A673 (cell line): ENCODE measurements at regions not wholly inside any gene's neighbourhood (a gene's known extent, or its start where the extent isn't known, plus 50 kb on each side); places are given as distances from the start of the nearest gene placed in this dataset.
"Not testable (repeated sequence)": the region's sequence is repeated elsewhere in the genome, so short reads cannot be mapped to it uniquely, and the experiment has no call there.

ENCODE experiments used
- BruUV-seq: library from RNA; stranded (reverse); fragments of 400-500 nt; replicated peaks from 2 replicates; lab custom pipeline; 2021; lab: Mats Ljungman, UMichigan
- CTCF ChIA-PET: fragments of 300-600 bp; sonication (Branson Sonifier 250); formaldehyde crosslinking; loops from one replicate; lab custom pipeline; 2022; ENCODE audit warnings: antibody characterized with exemption; lab: Charles Lee
- POLR2A ChIA-PET: fragments of 300-600 bp; sonication (Branson Sonifier 250); formaldehyde crosslinking; loops from one replicate; lab custom pipeline; 2022; ENCODE audit warnings: antibody characterized with exemption; ENCODE audit not compliant: low non-redundant PET; lab: Charles Lee
- DNase-seq: peaks from one replicate; pipeline ENCODE4 v3.0.0-alpha.2; 2015; ENCODE audit warnings: low spot score
- H3K27ac ChIP-seq: fragments of 200-600 bp; sonication (generic); 2 replicates; pipeline ENCODE4 v1.5.1; 2016; ENCODE audit warnings: mixed run types, low read depth, mild to moderate bottlenecking, mixed read lengths, antibody characterized with exemption, low read length; ENCODE audit not compliant: poor library complexity, severe bottlenecking
- H3K27me3 ChIP-seq: fragments of 200-600 bp; sonication (generic); replicated peaks from 2 replicates; pipeline ENCODE4 v1.6.1; 2017; ENCODE audit warnings: mixed run types, low read depth, mild to moderate bottlenecking, mixed read lengths, antibody characterized with exemption, low read length; ENCODE audit not compliant: insufficient read depth, poor library complexity
- H3K36me3 ChIP-seq: fragments of 200-600 bp; sonication (generic); 2 replicates; pipeline ENCODE4 v1.6.1; 2016; ENCODE audit warnings: mixed run types, mild to moderate bottlenecking, mixed read lengths, antibody characterized with exemption, low read length; ENCODE audit not compliant: insufficient read depth, poor library complexity, severe bottlenecking
- H3K4me1 ChIP-seq: fragments of 200-600 bp; sonication (generic); 2 replicates; pipeline ENCODE4 v1.6.1; 2017; ENCODE audit warnings: mixed run types, mild to moderate bottlenecking, mixed read lengths, antibody characterized with exemption, low read length; ENCODE audit not compliant: insufficient read depth, poor library complexity, severe bottlenecking
- H3K4me3 ChIP-seq: fragments of 200-600 bp; sonication (generic); 2 replicates; pipeline ENCODE4 v1.5.1; 2016; ENCODE audit warnings: low read depth, mixed run types, mild to moderate bottlenecking, mixed read lengths, low read length; ENCODE audit not compliant: poor library complexity, severe bottlenecking
- H3K9me3 ChIP-seq: fragments of 200-600 bp; sonication (generic); 2 replicates; pipeline ENCODE4 v1.6.1; 2016; ENCODE audit warnings: mixed run types, low read depth, mild to moderate bottlenecking, mixed read lengths, antibody characterized with exemption, low read length; ENCODE audit not compliant: poor library complexity, severe bottlenecking
- EZH2 ChIP-seq: fragments of 200-600 bp; sonication (generic); IDR thresholded peaks from 2 replicates; pipeline ENCODE4 v1.6.1; 2017; ENCODE audit warnings: borderline replicate concordance, low read depth, mild to moderate bottlenecking, mixed read lengths, antibody characterized with exemption, low read length; ENCODE audit not compliant: poor library complexity, severe bottlenecking
- intact Hi-C: fragments of 100-400 bp; cut with micrococcal nuclease; formaldehyde crosslinking; loops from one replicate; pipeline ENCODE4 v1.10.0; 2022; ENCODE audit not compliant: unreplicated experiment
- TF ChIP-seq, protein P1 (sequence below): fragments of 300-800, 200-600 bp; sonication (generic); conservative IDR thresholded peaks from 2 replicates; pipeline ENCODE4 v1.5.1; 2017; ENCODE audit warnings: low read depth, mild to moderate bottlenecking, antibody characterized with exemption, low read length, moderate library complexity, mixed read lengths

- no TSS peak for BruUV-seq
- Histone ChIP-seq H3K4me3 (no peak overlapping the region), H3K36me3 (no peaks in the 10 kb centered on the region), H3K9me3 (no peaks in the 10 kb centered on the region), H3K27me3 (peaks cover 3% of the 10 kb centered on the region), H3K4me1 (no peaks in the 10 kb centered on the region), H3K27ac (no peak overlapping the region)
- DNase-seq, result no peak
- ChIA-PET POLR2A (no interaction called here), CTCF (no interaction called here)
- TF ChIP-seq EZH2, result no peak
- TF ChIP-seq, protein P1, sequence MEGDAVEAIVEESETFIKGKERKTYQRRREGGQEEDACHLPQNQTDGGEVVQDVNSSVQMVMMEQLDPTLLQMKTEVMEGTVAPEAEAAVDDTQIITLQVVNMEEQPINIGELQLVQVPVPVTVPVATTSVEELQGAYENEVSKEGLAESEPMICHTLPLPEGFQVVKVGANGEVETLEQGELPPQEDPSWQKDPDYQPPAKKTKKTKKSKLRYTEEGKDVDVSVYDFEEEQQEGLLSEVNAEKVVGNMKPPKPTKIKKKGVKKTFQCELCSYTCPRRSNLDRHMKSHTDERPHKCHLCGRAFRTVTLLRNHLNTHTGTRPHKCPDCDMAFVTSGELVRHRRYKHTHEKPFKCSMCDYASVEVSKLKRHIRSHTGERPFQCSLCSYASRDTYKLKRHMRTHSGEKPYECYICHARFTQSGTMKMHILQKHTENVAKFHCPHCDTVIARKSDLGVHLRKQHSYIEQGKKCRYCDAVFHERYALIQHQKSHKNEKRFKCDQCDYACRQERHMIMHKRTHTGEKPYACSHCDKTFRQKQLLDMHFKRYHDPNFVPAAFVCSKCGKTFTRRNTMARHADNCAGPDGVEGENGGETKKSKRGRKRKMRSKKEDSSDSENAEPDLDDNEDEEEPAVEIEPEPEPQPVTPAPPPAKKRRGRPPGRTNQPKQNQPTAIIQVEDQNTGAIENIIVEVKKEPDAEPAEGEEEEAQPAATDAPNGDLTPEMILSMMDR, result no peak
- intact Hi-C loops, result no loop called here
Measured at GRCh38 chr1:55443175-55443915, 228.2 kb upstream of the USP24 start.

DNA sequence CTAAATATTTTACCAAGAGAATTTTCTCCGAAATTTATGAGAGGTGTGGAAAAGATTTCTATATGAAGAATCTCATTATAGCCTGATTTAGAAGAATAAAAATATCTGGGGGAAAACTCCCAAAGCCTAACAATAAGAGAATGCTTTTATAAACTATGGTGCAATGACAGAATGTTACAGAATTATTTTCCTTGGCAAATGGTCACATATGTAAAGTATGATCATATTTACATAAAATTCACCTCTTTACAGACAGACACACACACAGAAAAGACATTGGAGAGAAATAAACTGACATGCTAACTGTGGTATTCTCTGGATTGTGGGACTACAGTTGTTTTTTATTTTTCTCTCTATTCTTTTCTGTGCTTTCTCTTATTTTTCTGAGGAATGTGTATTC is 226.3 kb upstream of the USP24 start:
- H3K36me3 ChIP-seq, result no peaks in the 10 kb centered on the region
- BruUV-seq, result no TSS peak
- no peaks in the 10 kb centered on the region for H3K9me3 ChIP-seq
- no peaks in the 10 kb centered on the region for H3K4me1 ChIP-seq
- H3K4me3 ChIP-seq, result no peak overlapping the region
- TF ChIP-seq, protein P1, result no peak
- no peak for TF ChIP-seq EZH2
- no peak overlapping the region for H3K27ac ChIP-seq
- ChIA-PET POLR2A (no interaction called here), CTCF (no interaction called here)
- intact Hi-C loops, result no loop called here
- DNase-seq, result no peak
- peaks cover 3% of the 10 kb centered on the region for H3K27me3 ChIP-seq

DNA sequence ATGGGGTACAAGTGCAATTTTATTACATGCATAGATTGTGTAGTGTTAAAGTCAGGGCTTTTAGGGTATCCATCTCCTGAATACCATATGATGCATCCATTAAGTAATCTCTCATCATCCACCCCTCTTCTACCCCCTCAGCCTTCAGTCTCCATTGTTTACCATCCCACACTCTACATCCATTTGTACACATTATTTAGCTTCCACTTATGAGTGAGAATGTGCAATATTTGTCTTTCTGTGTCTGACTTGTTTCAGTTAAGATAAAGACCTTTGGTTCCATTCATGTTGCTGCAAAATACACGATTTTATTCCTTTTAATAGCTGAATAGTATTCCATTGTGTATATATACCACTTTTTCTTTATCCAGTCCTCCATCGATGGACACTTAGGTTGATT is 222.5 kb upstream of the USP24 start:
- Histone ChIP-seq H3K4me1 (no peaks in the 10 kb centered on the region), H3K27me3 (peaks cover 3% of the 10 kb centered on the region), H3K9me3 (no peaks in the 10 kb centered on the region), H3K36me3 (no peaks in the 10 kb centered on the region), H3K27ac (no peak overlapping the region), H3K4me3 (no peak overlapping the region)
- TF ChIP-seq EZH2, result no peak
- TF ChIP-seq, protein P1, result no peak
- CTCF ChIA-PET, result no interaction called here
- DNase-seq, result no peak
- POLR2A ChIA-PET, result no interaction called here
- BruUV-seq, result no TSS peak
- intact Hi-C loops, result no loop called here

- intact Hi-C loops, H3K27me3 ChIP-seq, H3K4me3 ChIP-seq, H3K9me3 ChIP-seq, CTCF ChIA-PET, BruUV-seq, H3K36me3 ChIP-seq, DNase-seq, H3K4me1 ChIP-seq, POLR2A ChIA-PET, H3K27ac ChIP-seq: not testable (repeated sequence)
Measured at GRCh38 chr1:55430720-55431119, 215.6 kb upstream of the USP24 start.

DNA sequence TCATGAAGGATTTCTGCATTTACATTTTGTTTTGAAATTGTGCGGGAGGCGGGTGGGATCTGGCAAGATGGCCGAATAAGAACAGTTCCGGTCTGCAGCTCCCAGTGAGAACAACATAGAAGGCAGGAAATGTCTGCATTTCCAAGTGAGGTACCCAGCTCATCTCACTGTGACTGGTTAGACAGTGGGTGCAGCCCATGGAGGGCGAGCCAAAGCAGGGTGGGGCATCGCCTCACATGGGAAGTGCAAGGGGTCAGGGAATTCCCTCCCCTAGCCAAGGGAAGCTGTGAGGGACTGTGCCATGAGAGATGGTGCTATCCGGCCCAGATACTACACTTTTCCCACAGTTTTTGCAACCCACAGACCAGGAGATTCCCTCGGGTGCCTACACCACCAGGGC is 215.0 kb upstream of the USP24 start:
- intact Hi-C loops, POLR2A ChIA-PET, H3K9me3 ChIP-seq, DNase-seq, H3K27ac ChIP-seq, CTCF ChIA-PET, BruUV-seq, H3K4me1 ChIP-seq, H3K36me3 ChIP-seq, H3K27me3 ChIP-seq, H3K4me3 ChIP-seq: not testable (repeated sequence)
